ENCODE measurements at regions not wholly inside any gene's neighbourhood (a gene's known extent, or its start where the extent isn't known, plus 50 kb on each side); places are given as distances from the start of the nearest gene placed in this dataset.

DNA sequence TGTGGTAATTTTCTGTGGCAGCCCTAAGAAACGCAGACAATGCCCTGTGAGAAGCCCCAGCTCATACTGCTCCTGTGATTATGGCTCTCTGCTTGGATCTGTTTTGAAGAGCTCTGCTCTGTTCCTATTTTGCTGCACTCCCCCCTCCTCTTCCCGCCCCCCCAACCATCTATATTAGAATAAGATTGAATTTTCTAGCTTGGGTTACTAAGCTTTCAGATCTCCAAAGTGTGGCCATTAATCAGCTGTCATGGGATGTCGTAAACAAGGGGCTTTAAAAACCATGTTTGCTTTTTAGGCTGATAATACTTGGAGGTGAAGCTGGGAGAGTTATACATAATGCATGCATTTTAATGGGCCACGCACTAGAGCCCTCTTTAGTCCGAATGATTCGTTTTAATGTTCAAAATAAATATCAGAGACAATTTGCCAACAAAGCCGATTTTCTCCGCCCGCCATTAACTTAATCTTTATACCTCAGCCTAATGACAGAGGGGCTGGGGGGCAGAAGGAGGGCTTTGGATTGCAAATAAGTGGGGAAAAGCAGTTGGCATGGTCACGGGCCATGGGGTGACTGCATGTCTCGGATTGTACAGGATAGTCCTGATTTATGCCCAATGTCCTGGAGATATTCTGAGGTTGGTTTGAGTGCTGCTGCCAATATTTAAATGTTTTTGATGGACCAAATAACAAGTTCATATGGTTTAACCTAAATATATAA, 165.5 kb downstream of the RPS24 start:
- WGBS, 2 donors: 70 to 75% methylated on average over 11 of the region's 11 CpGs
- intact Hi-C loops (cut with DNase I): no loop called here
- Histone ChIP-seq H3K4me3 (no peak overlapping the region), H3K4me1 (no peaks in the 10 kb centered on the region), H3K9me3 (no peaks in the 10 kb centered on the region), H3K27ac (no peak overlapping the region), H3K36me3 (no peaks in the 10 kb centered on the region), H3K27me3 (no peaks in the 10 kb centered on the region)
- no peak for FAIRE-seq
- ATAC-seq: no peak
- DNase-seq: no peak
- TF ChIP-seq, protein P1, sequence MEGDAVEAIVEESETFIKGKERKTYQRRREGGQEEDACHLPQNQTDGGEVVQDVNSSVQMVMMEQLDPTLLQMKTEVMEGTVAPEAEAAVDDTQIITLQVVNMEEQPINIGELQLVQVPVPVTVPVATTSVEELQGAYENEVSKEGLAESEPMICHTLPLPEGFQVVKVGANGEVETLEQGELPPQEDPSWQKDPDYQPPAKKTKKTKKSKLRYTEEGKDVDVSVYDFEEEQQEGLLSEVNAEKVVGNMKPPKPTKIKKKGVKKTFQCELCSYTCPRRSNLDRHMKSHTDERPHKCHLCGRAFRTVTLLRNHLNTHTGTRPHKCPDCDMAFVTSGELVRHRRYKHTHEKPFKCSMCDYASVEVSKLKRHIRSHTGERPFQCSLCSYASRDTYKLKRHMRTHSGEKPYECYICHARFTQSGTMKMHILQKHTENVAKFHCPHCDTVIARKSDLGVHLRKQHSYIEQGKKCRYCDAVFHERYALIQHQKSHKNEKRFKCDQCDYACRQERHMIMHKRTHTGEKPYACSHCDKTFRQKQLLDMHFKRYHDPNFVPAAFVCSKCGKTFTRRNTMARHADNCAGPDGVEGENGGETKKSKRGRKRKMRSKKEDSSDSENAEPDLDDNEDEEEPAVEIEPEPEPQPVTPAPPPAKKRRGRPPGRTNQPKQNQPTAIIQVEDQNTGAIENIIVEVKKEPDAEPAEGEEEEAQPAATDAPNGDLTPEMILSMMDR (IDR thresholded peaks at IDR 0.05): no peak

DNA sequence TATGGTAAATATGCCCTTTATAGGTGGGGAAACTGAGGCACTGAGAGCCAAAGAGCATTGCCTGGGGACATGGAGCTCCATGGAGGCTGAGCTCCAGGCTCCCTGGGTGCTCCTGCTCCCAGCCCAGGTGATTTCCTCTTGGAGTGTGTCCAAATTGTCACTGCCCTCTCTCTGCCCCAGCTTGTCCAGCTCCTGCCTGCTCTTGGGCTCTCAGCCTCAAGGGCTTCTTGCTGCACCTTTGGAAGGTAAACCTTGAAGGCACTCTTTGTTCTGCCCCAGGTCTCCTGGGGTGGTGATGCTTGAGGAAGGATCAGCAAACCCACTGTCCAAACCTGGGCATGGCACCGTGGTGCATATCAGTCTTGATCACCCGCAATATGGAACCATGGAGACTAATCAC, 166.1 kb downstream of the RPS24 start:
- H3K4me1 ChIP-seq: no peaks in the 10 kb centered on the region
- TF ChIP-seq, protein P1 (IDR thresholded peaks at IDR 0.05): no peak
- WGBS, 2 donors: 50 to 74% methylated on average over 2 of the region's 2 CpGs

DNA sequence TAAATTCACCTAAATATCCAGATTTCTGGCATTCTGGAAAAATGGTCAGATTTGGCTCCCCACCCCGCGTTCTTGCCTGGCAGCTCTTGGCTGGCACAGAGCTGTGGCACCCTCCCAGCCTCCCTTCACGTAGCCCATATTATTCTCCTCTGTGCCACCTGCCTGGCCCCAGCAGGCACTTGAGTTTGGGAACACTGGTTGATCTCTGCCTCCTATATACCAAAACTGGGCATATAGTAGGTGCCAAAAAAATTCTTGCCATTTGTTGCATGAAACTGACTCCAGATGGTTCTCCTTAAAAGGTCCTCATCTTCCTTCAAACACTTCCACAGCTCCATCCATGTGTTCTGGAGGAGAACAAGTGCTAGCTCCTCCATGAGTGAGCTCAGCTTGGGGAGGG, 167.0 kb downstream of the RPS24 start:
- FAIRE-seq: no peak

More for the DNA sequence above, 166.1 kb downstream of the RPS24 start:
- no peaks in the 10 kb centered on the region for H3K36me3 ChIP-seq
- H3K27me3 ChIP-seq: no peaks in the 10 kb centered on the region
- H3K27ac ChIP-seq: no peak overlapping the region
- no peak for FAIRE-seq
- intact Hi-C loops (cut with DNase I): no loop called here
- peak in 1 of 6 donors; percentile 10 for DNase-seq
- ATAC-seq: peak in 3 of 4 donors; percentile 29 to 64 (median 37)
- no peaks in the 10 kb centered on the region for H3K9me3 ChIP-seq
- no peak overlapping the region for H3K4me3 ChIP-seq

DNA sequence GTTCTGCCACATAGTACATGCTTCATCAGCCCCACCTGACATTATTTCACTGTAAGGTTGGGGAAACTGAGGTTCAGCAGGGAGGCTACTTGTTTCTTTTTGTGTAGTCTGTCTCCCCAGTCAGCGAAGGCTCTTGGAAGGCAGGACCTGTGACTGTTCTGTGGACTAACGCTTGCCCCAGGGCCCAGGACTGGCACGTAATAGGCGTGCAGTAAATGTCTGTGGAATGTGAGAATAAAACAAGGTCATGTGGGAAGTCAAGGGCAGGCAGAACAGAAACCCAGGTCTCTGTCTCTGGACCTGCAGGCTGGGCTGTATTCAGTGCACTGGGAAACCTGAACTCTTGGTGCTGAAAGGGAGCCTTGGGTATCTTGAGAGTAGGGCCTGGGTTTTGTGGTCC, 168.7 kb downstream of the RPS24 start:
- H3K27ac ChIP-seq: no peak overlapping the region
- intact Hi-C loops (cut with DNase I): no loop called here
- H3K4me3 ChIP-seq: no peak overlapping the region
- H3K9me3 ChIP-seq: no peaks in the 10 kb centered on the region
- TF ChIP-seq, protein P1 (IDR thresholded peaks at IDR 0.05): no peak
- ATAC-seq: no peak
- H3K4me1 ChIP-seq: no peaks in the 10 kb centered on the region
- no peak for DNase-seq
- 76 to 78% methylated on average over 4 of the region's 4 CpGs for WGBS, 2 donors
- H3K27me3 ChIP-seq: no peaks in the 10 kb centered on the region
- FAIRE-seq: no peak
- H3K36me3 ChIP-seq: no peaks in the 10 kb centered on the region

More for the DNA sequence above, 167.0 kb downstream of the RPS24 start:
- Histone ChIP-seq H3K4me3 (no peak overlapping the region), H3K9me3 (no peaks in the 10 kb centered on the region), H3K27me3 (no peaks in the 10 kb centered on the region), H3K27ac (no peak overlapping the region), H3K36me3 (no peaks in the 10 kb centered on the region), H3K4me1 (no peaks in the 10 kb centered on the region)
- intact Hi-C loops (cut with DNase I): no loop called here
- no peak for DNase-seq
- TF ChIP-seq, protein P1 (IDR thresholded peaks at IDR 0.05): no peak
- 81 to 89% methylated on average over 3 of the region's 3 CpGs for WGBS, 2 donors
- no peak for ATAC-seq

Data from pancreas (tissue), 10 donors.